Caco-2 (cell line): ENCODE measurements at regions not wholly inside any gene's neighbourhood (a gene's known extent, or its start where the extent isn't known, plus 50 kb on each side); places are given as distances from the start of the nearest gene placed in this dataset.
"Not testable (repeated sequence)": the region's sequence is repeated elsewhere in the genome, so short reads cannot be mapped to it uniquely, and the experiment has no call there.

Experiments used
- BruUV-seq: library from RNA; stranded (reverse); fragments of 400-500 nt; replicated peaks from 2 replicates; lab custom pipeline; 2021; lab: Mats Ljungman, UMichigan
- CTCF ChIA-PET: fragments of 300-600 bp; sonication (Branson Sonifier 250); formaldehyde crosslinking; loops from one replicate; lab custom pipeline; 2022; ENCODE audit warnings: antibody characterized with exemption; lab: Charles Lee
- POLR2A ChIA-PET: fragments of 300-600 bp; sonication (Branson Sonifier 250); formaldehyde crosslinking; loops from one replicate; lab custom pipeline; 2022; ENCODE audit warnings: antibody characterized with exemption; lab: Charles Lee
- DNase-seq, 2 experiments: peaks; one replicate each; pipeline versions ENCODE4 v3.0.0 to v3.0.0-alpha.2; 2020 to 2022
- H3K27me3 ChIP-seq: replicated peaks from 2 replicates; pipeline ENCODE4 v1.6.0; 2011; ENCODE audit warnings: low read length; ENCODE audit not compliant: control insufficient read depth, insufficient read depth
- H3K36me3 ChIP-seq: 2 replicates; pipeline ENCODE4 v1.5.1; 2011; ENCODE audit warnings: low read length; ENCODE audit not compliant: control insufficient read depth, insufficient read depth
- H3K4me1 ChIP-seq: fragments of 250-450 bp; sonication (Bioruptor Pico); 2 replicates; pipeline ENCODE4 v1.5.1; 2020; ENCODE audit warnings: mild to moderate bottlenecking
- H3K4me3 ChIP-seq: 2 replicates; pipeline ENCODE4 v1.5.1; 2011; ENCODE audit warnings: low read depth, mild to moderate bottlenecking, control low read depth, low read length
- H3K9me3 ChIP-seq: fragments of 250-450 bp; sonication (Bioruptor Pico); 2 replicates; pipeline ENCODE4 v1.5.1; 2020; ENCODE audit warnings: mild to moderate bottlenecking, moderate library complexity
- H3K27ac Mint-ChIP-seq: one replicate; pipeline ENCODE4 v1.8.0; 2022; ENCODE audit warnings: mixed read lengths; ENCODE audit not compliant: unreplicated experiment
- H3K27me3 Mint-ChIP-seq: one replicate; pipeline ENCODE4 v1.8.0; 2022; ENCODE audit warnings: mixed read lengths; ENCODE audit not compliant: insufficient read depth, unreplicated experiment
- H3K36me3 Mint-ChIP-seq: one replicate; pipeline ENCODE4 v1.8.0; 2022; ENCODE audit warnings: mild to moderate bottlenecking, mixed read lengths; ENCODE audit not compliant: insufficient read depth, unreplicated experiment
- H3K4me1 Mint-ChIP-seq: one replicate; pipeline ENCODE4 v1.8.0; 2022; ENCODE audit warnings: low read depth, mixed read lengths; ENCODE audit not compliant: unreplicated experiment
- H3K4me3 Mint-ChIP-seq: one replicate; pipeline ENCODE4 v1.8.0; 2022; ENCODE audit warnings: mild to moderate bottlenecking, moderate library complexity, mixed read lengths; ENCODE audit not compliant: unreplicated experiment
- H3K9me3 Mint-ChIP-seq: one replicate; pipeline ENCODE4 v1.8.0; 2022; ENCODE audit warnings: mixed read lengths; ENCODE audit not compliant: unreplicated experiment
- CTCF ChIP-seq, 2 experiments: fragments of 200-600 bp in 1 of 2; IDR thresholded peaks; 1 replicate in 1 of 2; 2 replicates in 1 of 2; pipeline versions ENCODE4 v1.5.1 to v1.8.0; 2011 to 2022; ENCODE audit warnings: antibody characterized with exemption in 1 of 2, control low read depth in 1 of 2, inconsistent platforms in 1 of 2, low read depth in 1 of 2, low read length in 1 of 2, mild to moderate bottlenecking in 1 of 2, moderate library complexity in 1 of 2; ENCODE audit not compliant: insufficient read depth in 1 of 2, severe bottlenecking in 1 of 2, unreplicated experiment in 1 of 2
- intact Hi-C: fragments of 100-400 bp; cut with micrococcal nuclease; formaldehyde crosslinking; loops from one replicate; pipeline ENCODE4 v1.10.0; 2022; ENCODE audit not compliant: unreplicated experiment

GRCh38 chr7:66553001-66553400 lies 75.7 kb upstream of the KCTD7 start:
- no TSS peak for BruUV-seq
- ChIA-PET POLR2A (no interaction called here), CTCF (no interaction called here)
- no peaks in the 10 kb centered on the region for H3K9me3 ChIP-seq
- no peak for TF ChIP-seq CTCF (IDR thresholded peaks at IDR 0.05; ENCODE audit: insufficient read depth in 1 of 2, low read depth in 1 of 2, low read length in 1 of 2, severe bottlenecking in 1 of 2, unreplicated experiment in 1 of 2)
- DNase-seq, result no peak
- Mint-ChIP-seq H3K4me1 (no peaks in the 10 kb centered on the region), H3K36me3 (peaks cover 85% of the 10 kb centered on the region), H3K27me3 (no peaks in the 10 kb centered on the region), H3K9me3 (no peaks in the 10 kb centered on the region), H3K4me3 (no peak overlapping the region), H3K27ac (no peak overlapping the region)
- H3K4me3 ChIP-seq, result no peak overlapping the region
- intact Hi-C loops, result no loop called here
- H3K4me1 ChIP-seq, result no peaks in the 10 kb centered on the region
- no peaks in the 10 kb centered on the region for H3K27me3 ChIP-seq
- H3K36me3 ChIP-seq, result peaks cover 5% of the 10 kb centered on the region; the same call in 1 of the 2 replicates

- H3K4me1 ChIP-seq, DNase-seq, H3K4me1 Mint-ChIP-seq, H3K27me3 ChIP-seq, BruUV-seq, H3K36me3 ChIP-seq, H3K4me3 ChIP-seq, H3K4me3 Mint-ChIP-seq, H3K9me3 ChIP-seq, H3K27ac Mint-ChIP-seq, H3K27me3 Mint-ChIP-seq, intact Hi-C loops, CTCF ChIA-PET, H3K9me3 Mint-ChIP-seq: not testable (repeated sequence)
- peaks cover 85% of the 10 kb centered on the region for H3K36me3 Mint-ChIP-seq
- POLR2A ChIA-PET, result interaction anchor here (0.5 kb wide), 1 partner anchor 75 kb away, joined by 3 read pairs; the partner anchor contains the start of gene KCTD7
Observed at GRCh38 chr7:66553675-66554074, 75.0 kb upstream of the KCTD7 start.

- H3K36me3 Mint-ChIP-seq, result peaks cover 85% of the 10 kb centered on the region
- H3K27me3 ChIP-seq, CTCF ChIA-PET, H3K4me3 Mint-ChIP-seq, H3K27me3 Mint-ChIP-seq, intact Hi-C loops, H3K4me1 ChIP-seq, DNase-seq, H3K4me3 ChIP-seq, H3K4me1 Mint-ChIP-seq, POLR2A ChIA-PET, BruUV-seq, H3K9me3 ChIP-seq, H3K36me3 ChIP-seq, H3K27ac Mint-ChIP-seq, H3K9me3 Mint-ChIP-seq: not testable (repeated sequence)
Observed at GRCh38 chr7:66554291-66554690, 74.4 kb upstream of the KCTD7 start.

- CTCF ChIA-PET, result interaction anchor here (0.6 kb wide), 1 partner anchor 95 kb away, joined by 3 read pairs; no protein-coding TSS in a partner anchor
Observed at GRCh38 chr7:66554842-66555430, 73.7 kb upstream of the KCTD7 start.

More at GRCh38 chr7:66554842-66555430, 73.7 kb upstream of the KCTD7 start:
- H3K27me3 ChIP-seq, H3K27ac Mint-ChIP-seq, DNase-seq, H3K27me3 Mint-ChIP-seq, H3K4me3 Mint-ChIP-seq, H3K4me1 ChIP-seq, BruUV-seq, H3K36me3 ChIP-seq, H3K9me3 Mint-ChIP-seq, H3K4me1 Mint-ChIP-seq, POLR2A ChIA-PET, H3K4me3 ChIP-seq, H3K9me3 ChIP-seq: not testable (repeated sequence)
- H3K36me3 Mint-ChIP-seq, result peaks cover 83% of the 10 kb centered on the region
- intact Hi-C loops, result loop anchor here (5.0 kb wide), 2 partner anchors 97 to 187 kb away; partner anchors contain the start of gene RABGEF1
